Upper lobe of left lung (tissue), 4 donors: ENCODE measurements at regions not wholly inside any gene's neighbourhood (a gene's known extent, or its start where the extent isn't known, plus 50 kb on each side); places are given as distances from the start of the nearest gene placed in this dataset.

ENCODE experiments used
- EP300 ChIP-seq, 4 donors: sonication (generic); formaldehyde crosslinking; IDR thresholded peaks; one replicate each; pipeline ENCODE4 v1.5.1; 2017; ENCODE audit warnings: antibody characterized with exemption in 4 of 4, control low read depth in 2 of 4
- POLR2A ChIP-seq, 4 donors: fragments of 450-650 bp; IDR thresholded peaks; one replicate each; pipeline ENCODE4 v1.5.1; 2016 to 2017; ENCODE audit warnings: antibody characterized with exemption in 4 of 4, mild to moderate bottlenecking in 2 of 4
- POLR2AphosphoS5 ChIP-seq, 2 donors: sonication (generic); formaldehyde crosslinking; IDR thresholded peaks; one replicate each; pipeline ENCODE4 v1.5.1; 2017; ENCODE audit warnings: antibody characterized with exemption in 2 of 2
- TF ChIP-seq, protein P1 (sequence below), 6 experiments: fragments of 450-650 bp in 4 of 6; fragments of 200-600 bp in 2 of 6; sonication (generic) in 2 of 6; IDR thresholded peaks; one replicate each; pipeline ENCODE4 v1.5.1; 2016 to 2019; ENCODE audit warnings: antibody characterized with exemption in 6 of 6

- no peak for TF ChIP-seq POLR2A (IDR thresholded peaks at IDR 0.05)
- no peak for TF ChIP-seq POLR2AphosphoS5 (IDR thresholded peaks at IDR 0.05)
- TF ChIP-seq, protein P1, sequence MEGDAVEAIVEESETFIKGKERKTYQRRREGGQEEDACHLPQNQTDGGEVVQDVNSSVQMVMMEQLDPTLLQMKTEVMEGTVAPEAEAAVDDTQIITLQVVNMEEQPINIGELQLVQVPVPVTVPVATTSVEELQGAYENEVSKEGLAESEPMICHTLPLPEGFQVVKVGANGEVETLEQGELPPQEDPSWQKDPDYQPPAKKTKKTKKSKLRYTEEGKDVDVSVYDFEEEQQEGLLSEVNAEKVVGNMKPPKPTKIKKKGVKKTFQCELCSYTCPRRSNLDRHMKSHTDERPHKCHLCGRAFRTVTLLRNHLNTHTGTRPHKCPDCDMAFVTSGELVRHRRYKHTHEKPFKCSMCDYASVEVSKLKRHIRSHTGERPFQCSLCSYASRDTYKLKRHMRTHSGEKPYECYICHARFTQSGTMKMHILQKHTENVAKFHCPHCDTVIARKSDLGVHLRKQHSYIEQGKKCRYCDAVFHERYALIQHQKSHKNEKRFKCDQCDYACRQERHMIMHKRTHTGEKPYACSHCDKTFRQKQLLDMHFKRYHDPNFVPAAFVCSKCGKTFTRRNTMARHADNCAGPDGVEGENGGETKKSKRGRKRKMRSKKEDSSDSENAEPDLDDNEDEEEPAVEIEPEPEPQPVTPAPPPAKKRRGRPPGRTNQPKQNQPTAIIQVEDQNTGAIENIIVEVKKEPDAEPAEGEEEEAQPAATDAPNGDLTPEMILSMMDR (IDR thresholded peaks at IDR 0.05) = no peak
- no peak for TF ChIP-seq EP300 (IDR thresholded peaks at IDR 0.05)
Observed at GRCh38 chr13:61722119-61722518, 306.5 kb upstream of the PCDH20 start.
